HFFc6 (cell line): ENCODE measurements at regions not wholly inside any gene's neighbourhood (a gene's known extent, or its start where the extent isn't known, plus 50 kb on each side); places are given as distances from the start of the nearest gene placed in this dataset.
A peak's percentile ranks its signal among the peaks of the same experiment; 100 is the strongest.

ENCODE experiments used
- DNase-seq: peaks from one replicate; pipeline ENCODE4 v3.0.0-alpha.2; 2018
- H3K27ac Mint-ChIP-seq: 2 replicates; pipeline ENCODE4 v1.8.0; 2020; ENCODE audit warnings: mild to moderate bottlenecking, mixed read lengths
- H3K27me3 Mint-ChIP-seq: 2 replicates; pipeline ENCODE4 v1.8.0; 2021; ENCODE audit warnings: mild to moderate bottlenecking, moderate library complexity, mixed read lengths; ENCODE audit not compliant: insufficient read depth
- H3K36me3 Mint-ChIP-seq: 2 replicates; pipeline ENCODE4 v1.8.0; 2021; ENCODE audit warnings: low read depth, mixed read lengths
- H3K4me1 Mint-ChIP-seq: 2 replicates; pipeline ENCODE4 v1.8.0; 2020; ENCODE audit warnings: low read depth, mixed read lengths
- H3K4me3 Mint-ChIP-seq: 2 replicates; pipeline ENCODE4 v1.8.0; 2020; ENCODE audit warnings: mild to moderate bottlenecking, moderate library complexity, mixed read lengths
- H3K9me3 Mint-ChIP-seq: 2 replicates; pipeline ENCODE4 v1.8.0; 2020; ENCODE audit warnings: mild to moderate bottlenecking, mixed read lengths
- TF ChIP-seq, protein P1 (sequence below): fragments of 200-600 bp; sonication (generic); IDR thresholded peaks from 2 replicates; pipeline ENCODE4 v1.5.0; 2021; ENCODE audit warnings: antibody characterized with exemption, mild to moderate bottlenecking

DNA sequence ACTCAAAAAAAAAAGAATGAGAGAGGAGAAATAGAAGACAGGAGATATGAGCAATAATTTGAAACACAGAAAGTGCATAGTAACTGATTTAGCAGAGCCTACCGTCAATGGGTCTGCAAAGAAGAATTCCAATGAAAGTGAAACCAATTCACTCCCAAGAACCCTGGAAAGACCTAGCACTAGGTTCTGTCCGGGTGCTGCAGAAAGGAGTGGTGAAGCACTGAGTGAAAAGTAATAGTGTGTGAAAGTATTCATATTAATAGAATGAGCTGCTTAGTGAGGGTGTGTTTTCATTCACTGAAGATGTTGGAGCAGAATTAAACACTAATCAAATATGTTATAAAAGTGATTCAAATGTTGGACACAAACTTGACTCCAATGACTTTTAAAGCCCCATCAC is 51.3 kb upstream of the SLC30A5 start:
- H3K4me3 Mint-ChIP-seq, result no peak overlapping the region; the same call in 1 of the 2 replicates
- H3K27me3 Mint-ChIP-seq, result peaks cover 4% of the 10 kb centered on the region; the same call in 1 of the 2 replicates
- no peaks in the 10 kb centered on the region for H3K9me3 Mint-ChIP-seq
- TF ChIP-seq, protein P1, sequence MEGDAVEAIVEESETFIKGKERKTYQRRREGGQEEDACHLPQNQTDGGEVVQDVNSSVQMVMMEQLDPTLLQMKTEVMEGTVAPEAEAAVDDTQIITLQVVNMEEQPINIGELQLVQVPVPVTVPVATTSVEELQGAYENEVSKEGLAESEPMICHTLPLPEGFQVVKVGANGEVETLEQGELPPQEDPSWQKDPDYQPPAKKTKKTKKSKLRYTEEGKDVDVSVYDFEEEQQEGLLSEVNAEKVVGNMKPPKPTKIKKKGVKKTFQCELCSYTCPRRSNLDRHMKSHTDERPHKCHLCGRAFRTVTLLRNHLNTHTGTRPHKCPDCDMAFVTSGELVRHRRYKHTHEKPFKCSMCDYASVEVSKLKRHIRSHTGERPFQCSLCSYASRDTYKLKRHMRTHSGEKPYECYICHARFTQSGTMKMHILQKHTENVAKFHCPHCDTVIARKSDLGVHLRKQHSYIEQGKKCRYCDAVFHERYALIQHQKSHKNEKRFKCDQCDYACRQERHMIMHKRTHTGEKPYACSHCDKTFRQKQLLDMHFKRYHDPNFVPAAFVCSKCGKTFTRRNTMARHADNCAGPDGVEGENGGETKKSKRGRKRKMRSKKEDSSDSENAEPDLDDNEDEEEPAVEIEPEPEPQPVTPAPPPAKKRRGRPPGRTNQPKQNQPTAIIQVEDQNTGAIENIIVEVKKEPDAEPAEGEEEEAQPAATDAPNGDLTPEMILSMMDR, result no peak
- no peaks in the 10 kb centered on the region for H3K36me3 Mint-ChIP-seq
- DNase-seq, result no peak
- H3K27ac Mint-ChIP-seq, result no peak overlapping the region
- peaks cover 17% of the 10 kb centered on the region for H3K4me1 Mint-ChIP-seq

DNA sequence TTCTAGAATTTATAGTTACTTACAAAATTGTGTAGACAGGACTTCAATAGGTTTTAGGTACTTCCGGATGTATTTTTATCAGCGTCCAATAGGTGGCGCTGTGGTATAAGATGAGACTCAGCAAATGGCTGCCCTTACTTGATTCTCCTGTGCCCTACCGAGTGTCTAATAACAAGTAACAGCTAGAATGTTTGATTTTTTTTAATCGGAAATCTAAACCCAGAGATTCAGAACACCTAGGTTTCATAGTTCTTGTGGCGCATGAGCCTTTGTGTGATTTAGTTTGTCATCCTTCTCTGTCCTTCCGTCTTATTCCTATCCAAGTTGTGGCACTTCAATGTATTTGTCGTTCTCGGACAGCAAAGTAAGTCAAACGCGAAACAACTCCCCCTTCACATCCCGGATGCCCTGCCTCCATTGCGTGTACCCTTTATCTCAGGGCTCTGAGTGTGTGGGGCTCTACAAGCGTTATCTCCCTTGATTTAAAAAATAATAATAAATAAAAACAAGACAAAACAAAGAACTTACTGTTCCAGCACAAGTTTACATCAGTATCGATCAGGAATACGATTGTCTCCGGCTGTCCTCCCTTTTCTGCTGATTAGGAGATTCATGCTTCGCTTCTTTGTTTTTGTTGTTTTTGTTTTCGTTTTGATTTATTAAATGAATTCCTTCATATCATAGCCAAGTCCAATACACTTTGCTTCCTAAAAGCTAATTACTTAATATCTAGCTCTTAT is 50.7 kb upstream of the SLC30A5 start:
- Mint-ChIP-seq H3K36me3 (no peaks in the 10 kb centered on the region), H3K27me3 (peaks cover 4% of the 10 kb centered on the region; the same call in 1 of the 2 replicates), H3K27ac (peak overlapping the region; percentile 83), H3K4me3 (peak overlapping the region; percentile 88), H3K4me1 (peaks cover 17% of the 10 kb centered on the region), H3K9me3 (no peaks in the 10 kb centered on the region)
- peak; percentile 88 for DNase-seq
- TF ChIP-seq, protein P1, result peak; percentile 98

DNA sequence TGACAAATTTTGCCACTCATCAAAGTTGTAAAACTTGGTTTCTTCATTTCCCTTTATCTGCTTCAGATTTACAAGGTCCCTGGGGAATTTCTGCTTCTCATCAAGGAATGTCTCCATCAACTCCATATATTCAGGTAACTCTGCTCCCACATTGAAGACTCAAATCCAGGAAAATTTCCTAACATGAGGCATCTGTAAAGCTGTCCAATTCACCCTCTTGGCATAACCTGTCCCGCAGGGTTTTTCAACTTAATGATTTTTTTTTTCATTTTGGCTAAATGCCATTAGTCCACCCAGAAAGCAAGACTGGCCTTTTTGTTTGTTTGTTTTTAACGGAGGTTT is 50.2 kb upstream of the SLC30A5 start:
- no peak overlapping the region for H3K27ac Mint-ChIP-seq
- TF ChIP-seq, protein P1, result no peak
- DNase-seq, result no peak
- no peaks in the 10 kb centered on the region for H3K36me3 Mint-ChIP-seq
- no peaks in the 10 kb centered on the region for H3K9me3 Mint-ChIP-seq
- peaks cover 17% of the 10 kb centered on the region for H3K4me1 Mint-ChIP-seq
- peak overlapping the region; percentile 88 for H3K4me3 Mint-ChIP-seq
- peaks cover 2% of the 10 kb centered on the region for H3K27me3 Mint-ChIP-seq
